AG04450 (cell line): ENCODE measurements at regions not wholly inside any gene's neighbourhood (a gene's known extent, or its start where the extent isn't known, plus 50 kb on each side); places are given as distances from the start of the nearest gene placed in this dataset.

Experiments
- CTCF ChIA-PET: fragments of 300-600, 350-600 bp; formaldehyde crosslinking; extraction: SDS; loops from one replicate; lab custom pipeline; 2022; ENCODE audit warnings: antibody characterized with exemption, inconsistent platforms; lab: Charles Lee
- POLR2A ChIA-PET: fragments of 350-600 bp; formaldehyde crosslinking; extraction: SDS; loops from one replicate; lab custom pipeline; 2021; ENCODE audit warnings: antibody characterized with exemption, inconsistent platforms; lab: Yijun Ruan, JAX
- DNase-seq: peaks from one replicate; pipeline ENCODE4 v3.0.0-alpha.2; 2011; ENCODE audit warnings: low read depth, low spot score
- H3K27ac ChIP-seq: one replicate; pipeline ENCODE4 v1.5.1; 2012; ENCODE audit warnings: low read depth, low read length, control low read depth
- H3K27me3 ChIP-seq: one replicate; pipeline ENCODE4 v1.6.0; 2012; ENCODE audit warnings: low read length; ENCODE audit not compliant: control insufficient read depth, insufficient read depth
- H3K4me3 ChIP-seq: 2 replicates; pipeline ENCODE4 v1.5.1; 2011; ENCODE audit warnings: mild to moderate bottlenecking, low read depth, low read length, control low read depth
- H3K9me3 ChIP-seq: 2 replicates; pipeline ENCODE4 v1.5.1; 2012; ENCODE audit warnings: low read length; ENCODE audit not compliant: control insufficient read depth, insufficient read depth
- TF ChIP-seq, protein P1 (sequence below): IDR thresholded peaks from 2 replicates; pipeline ENCODE4 v1.5.1; 2011; ENCODE audit warnings: low read depth, low read length, control low read depth, inconsistent platforms

DNA sequence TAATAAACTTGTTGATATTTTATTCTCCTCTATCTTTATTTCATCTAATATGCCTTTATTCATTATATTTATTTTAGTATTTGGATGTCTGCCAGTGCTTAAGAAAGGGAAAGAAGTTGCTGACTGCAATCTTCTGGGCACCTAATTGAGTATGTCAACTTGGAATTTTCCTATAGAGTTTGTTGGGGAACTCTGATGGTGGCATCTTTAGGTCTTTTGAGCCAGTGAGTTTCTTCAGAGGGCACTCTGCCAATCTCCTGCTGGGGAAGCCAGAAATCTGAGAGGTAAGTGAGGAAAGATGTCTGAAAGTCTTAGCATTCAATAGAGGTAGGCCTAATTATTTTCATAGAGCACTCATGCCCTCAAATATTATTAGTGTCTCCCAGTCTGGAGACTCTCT lies 475.0 kb downstream of the GABRG1 start:
- TF ChIP-seq, protein P1, sequence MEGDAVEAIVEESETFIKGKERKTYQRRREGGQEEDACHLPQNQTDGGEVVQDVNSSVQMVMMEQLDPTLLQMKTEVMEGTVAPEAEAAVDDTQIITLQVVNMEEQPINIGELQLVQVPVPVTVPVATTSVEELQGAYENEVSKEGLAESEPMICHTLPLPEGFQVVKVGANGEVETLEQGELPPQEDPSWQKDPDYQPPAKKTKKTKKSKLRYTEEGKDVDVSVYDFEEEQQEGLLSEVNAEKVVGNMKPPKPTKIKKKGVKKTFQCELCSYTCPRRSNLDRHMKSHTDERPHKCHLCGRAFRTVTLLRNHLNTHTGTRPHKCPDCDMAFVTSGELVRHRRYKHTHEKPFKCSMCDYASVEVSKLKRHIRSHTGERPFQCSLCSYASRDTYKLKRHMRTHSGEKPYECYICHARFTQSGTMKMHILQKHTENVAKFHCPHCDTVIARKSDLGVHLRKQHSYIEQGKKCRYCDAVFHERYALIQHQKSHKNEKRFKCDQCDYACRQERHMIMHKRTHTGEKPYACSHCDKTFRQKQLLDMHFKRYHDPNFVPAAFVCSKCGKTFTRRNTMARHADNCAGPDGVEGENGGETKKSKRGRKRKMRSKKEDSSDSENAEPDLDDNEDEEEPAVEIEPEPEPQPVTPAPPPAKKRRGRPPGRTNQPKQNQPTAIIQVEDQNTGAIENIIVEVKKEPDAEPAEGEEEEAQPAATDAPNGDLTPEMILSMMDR: no peak
- ChIA-PET CTCF (no interaction called here), POLR2A (no interaction called here)
- Histone ChIP-seq H3K9me3 (no peaks in the 10 kb centered on the region), H3K27ac (no peak overlapping the region), H3K4me3 (no peak overlapping the region), H3K27me3 (no peaks in the 10 kb centered on the region)
- no peak for DNase-seq

DNA sequence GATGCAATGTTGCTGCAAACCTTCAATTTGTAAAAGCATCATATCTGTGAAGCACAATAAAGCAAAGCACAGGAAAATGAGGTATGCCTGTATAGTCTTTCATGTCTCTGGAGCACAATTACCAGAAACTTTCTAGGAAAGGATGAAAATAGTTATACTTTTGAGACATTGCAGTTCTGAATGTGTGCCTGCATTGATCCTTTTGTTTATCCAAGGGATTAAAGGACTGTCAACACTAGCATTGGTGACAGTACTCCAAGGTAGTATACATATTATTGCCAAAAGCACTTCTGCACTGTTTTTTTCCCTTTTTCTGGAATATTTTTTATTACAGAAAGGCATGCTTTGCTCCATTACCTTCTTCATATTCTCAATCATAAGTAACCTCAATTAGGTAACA lies 476.0 kb downstream of the GABRG1 start:
- TF ChIP-seq, protein P1: no peak
- DNase-seq: no peak
- POLR2A ChIA-PET: no interaction called here
- Histone ChIP-seq H3K27ac (no peak overlapping the region), H3K4me3 (no peak overlapping the region), H3K9me3 (no peaks in the 10 kb centered on the region), H3K27me3 (no peaks in the 10 kb centered on the region)
- CTCF ChIA-PET: no interaction called here

DNA sequence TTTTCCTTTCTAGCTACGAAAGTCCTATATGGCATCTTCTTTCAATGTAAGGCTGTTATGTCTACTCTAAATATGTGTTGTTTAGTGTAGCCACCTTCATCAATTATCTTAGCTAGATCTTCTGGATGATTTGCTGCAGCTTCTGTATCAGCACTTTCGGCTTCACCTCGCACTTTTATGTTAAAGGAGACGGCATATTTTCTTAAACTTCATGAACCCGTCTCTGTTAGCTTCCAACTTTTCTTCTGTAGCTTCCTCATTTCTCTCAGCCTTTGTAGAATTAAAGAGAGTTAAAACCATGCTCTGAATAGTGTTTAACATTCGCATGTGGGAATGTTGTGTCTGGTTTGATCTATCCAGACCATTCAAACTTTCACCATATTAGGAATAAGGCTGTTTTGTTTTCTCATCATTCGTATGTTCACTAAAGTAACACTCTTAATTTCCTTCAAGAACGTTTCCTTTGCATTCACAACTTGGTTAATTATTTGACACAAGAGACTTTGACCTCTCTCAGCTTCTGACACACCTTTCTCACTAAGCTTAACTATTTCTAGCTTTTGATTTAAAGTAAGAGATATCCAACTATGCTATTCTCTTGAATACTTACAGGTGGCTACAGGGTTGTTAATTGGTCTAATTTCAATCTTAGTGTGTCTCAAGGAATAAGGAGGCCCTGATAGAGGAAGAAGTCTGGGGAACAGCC lies 476.8 kb downstream of the GABRG1 start:
- DNase-seq: no peak
- Histone ChIP-seq H3K4me3 (no peak overlapping the region), H3K27ac (no peak overlapping the region), H3K27me3 (no peaks in the 10 kb centered on the region), H3K9me3 (peaks cover 3% of the 10 kb centered on the region; the same call in 1 of the 2 replicates)
- TF ChIP-seq, protein P1: no peak
- ChIA-PET CTCF (no interaction called here), POLR2A (no interaction called here)

DNA sequence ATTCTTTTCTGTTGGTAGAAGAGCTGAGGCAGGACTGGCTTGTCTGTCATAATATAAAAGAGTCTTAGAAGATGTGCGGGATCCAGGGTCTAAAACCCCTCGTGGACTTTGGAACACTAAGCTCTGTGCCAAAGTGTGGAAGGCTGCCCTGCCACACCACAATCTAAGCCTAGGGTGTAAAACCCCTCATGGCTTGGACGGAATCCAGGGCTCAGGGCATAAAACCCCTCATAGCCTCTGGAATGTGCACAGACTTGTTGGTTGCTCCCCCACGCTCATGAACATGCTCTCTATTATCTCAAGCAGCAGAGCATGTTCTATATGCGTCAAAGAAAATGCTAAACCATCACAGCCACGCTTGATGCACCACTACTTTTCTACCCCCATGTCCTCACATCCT lies 483.6 kb downstream of the GABRG1 start:
- no peak overlapping the region for H3K27ac ChIP-seq
- no peak for DNase-seq
- POLR2A ChIA-PET: no interaction called here
- H3K4me3 ChIP-seq: no peak overlapping the region
- TF ChIP-seq, protein P1: no peak
- H3K9me3 ChIP-seq: peaks cover 5% of the 10 kb centered on the region; the same call in 1 of the 2 replicates
- no peaks in the 10 kb centered on the region for H3K27me3 ChIP-seq
- CTCF ChIA-PET: no interaction called here

DNA sequence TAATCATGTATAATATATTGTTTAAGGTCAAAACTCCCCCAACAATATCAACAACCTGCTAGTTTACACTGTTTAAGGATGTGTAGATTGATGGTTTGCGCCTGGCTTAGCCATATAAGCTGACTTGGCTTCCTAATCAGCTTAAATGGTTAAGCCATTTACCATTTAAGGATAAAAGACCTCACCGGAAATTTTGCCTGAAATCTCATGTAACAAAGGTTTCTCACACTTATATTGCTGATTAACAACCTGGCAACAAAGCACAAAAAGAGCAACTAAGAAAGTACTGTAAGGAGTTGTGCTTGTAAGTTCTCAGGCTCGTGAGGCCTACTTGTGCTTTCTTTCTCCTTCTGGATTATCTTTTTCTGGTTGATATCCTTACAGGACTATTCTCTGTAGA lies 485.2 kb downstream of the GABRG1 start:
- Histone ChIP-seq H3K27ac (no peak overlapping the region), H3K27me3 (no peaks in the 10 kb centered on the region), H3K4me3 (no peak overlapping the region), H3K9me3 (peaks cover 5% of the 10 kb centered on the region; the same call in 1 of the 2 replicates)
- POLR2A ChIA-PET: no interaction called here
- DNase-seq: no peak
- CTCF ChIA-PET: no interaction called here
- TF ChIP-seq, protein P1: no peak
